ENCODE measurements at regions not wholly inside any gene's neighbourhood (a gene's known extent, or its start where the extent isn't known, plus 50 kb on each side); places are given as distances from the start of the nearest gene placed in this dataset.
"Not testable (repeated sequence)": the region's sequence is repeated elsewhere in the genome, so short reads cannot be mapped to it uniquely, and the experiment has no call there.

GRCh38 chr7:9231630-9232121 lies 798.3 kb downstream of the NXPH1 start:
- no peak for DNase-seq

GRCh38 chr7:9240001-9240400 lies 806.6 kb downstream of the NXPH1 start:
- no peak for DNase-seq

- no peak for DNase-seq
Measured at GRCh38 chr7:9241826-9242225, 808.4 kb downstream of the NXPH1 start.

GRCh38 chr7:9242636-9243035 lies 809.2 kb downstream of the NXPH1 start:
- DNase-seq = no peak

- no peak for DNase-seq
Measured at GRCh38 chr7:9250876-9251275, 817.5 kb downstream of the NXPH1 start.

GRCh38 chr7:9264395-9264794 lies 831.0 kb downstream of the NXPH1 start:
- no peak for DNase-seq

GRCh38 chr7:9280088-9280487 lies 846.7 kb downstream of the NXPH1 start:
- DNase-seq = no peak

GRCh38 chr7:9283246-9283645 lies 849.8 kb downstream of the NXPH1 start:
- DNase-seq = no peak

GRCh38 chr7:9302436-9302835 lies 869.0 kb downstream of the NXPH1 start:
- no peak for DNase-seq

GRCh38 chr7:9307131-9307530 lies 873.7 kb downstream of the NXPH1 start:
- no peak for DNase-seq

GRCh38 chr7:9324513-9324912 lies 891.1 kb downstream of the NXPH1 start:
- no peak for DNase-seq

GRCh38 chr7:9328296-9328695 lies 894.9 kb downstream of the NXPH1 start:
- DNase-seq = no peak

GRCh38 chr7:9349625-9350024 lies 916.2 kb downstream of the NXPH1 start:
- no peak for DNase-seq

GRCh38 chr7:9391221-9391620 lies 957.8 kb downstream of the NXPH1 start:
- no peak for DNase-seq

- no peak for DNase-seq
Measured at GRCh38 chr7:9391984-9392383, 958.6 kb downstream of the NXPH1 start.

- not testable (repeated sequence) for DNase-seq
Measured at GRCh38 chr7:9404386-9404785, 971.0 kb downstream of the NXPH1 start.

GRCh38 chr7:9407816-9408215 lies 974.4 kb downstream of the NXPH1 start:
- no peak for DNase-seq

- no peak for DNase-seq
Measured at GRCh38 chr7:9453521-9453920, 1020.1 kb downstream of the NXPH1 start.

- DNase-seq = no peak
Measured at GRCh38 chr7:9488555-9488954, 1055.1 kb downstream of the NXPH1 start.

- no peak for DNase-seq
Measured at GRCh38 chr7:9498303-9498702, 1064.9 kb downstream of the NXPH1 start.

- no peak for DNase-seq
Measured at GRCh38 chr7:9502269-9502668, 1068.9 kb downstream of the NXPH1 start.

- no peak for DNase-seq
Measured at GRCh38 chr7:9504678-9505077, 1071.3 kb downstream of the NXPH1 start.

- DNase-seq = no peak
Measured at GRCh38 chr7:9505516-9505915, 1072.1 kb downstream of the NXPH1 start.

- DNase-seq = no peak
Measured at GRCh38 chr7:9507290-9507689, 1073.9 kb downstream of the NXPH1 start.

- no peak for DNase-seq
Measured at GRCh38 chr7:9516662-9517061, 1083.3 kb downstream of the NXPH1 start.

- no peak for DNase-seq
Measured at GRCh38 chr7:9523579-9523978, 1090.2 kb downstream of the NXPH1 start.

Measured in activated CD4-positive, alpha-beta T cell treated with anti-CD3 and anti-CD28 coated beads for 48 hours (primary cell).